ENCODE measurements at regions not wholly inside any gene's neighbourhood (a gene's known extent, or its start where the extent isn't known, plus 50 kb on each side); places are given as distances from the start of the nearest gene placed in this dataset.
"Not testable (repeated sequence)": the region's sequence is repeated elsewhere in the genome, so short reads cannot be mapped to it uniquely, and the experiment has no call there.

- not testable (repeated sequence) for TF ChIP-seq CTCF (IDR thresholded peaks at IDR 0.05); POLR2A (IDR thresholded peaks at IDR 0.05); EP300 (IDR thresholded peaks at IDR 0.05; ENCODE audit: low read depth)
Observed at GRCh38 chr9:61857709-61858351, 668.0 kb downstream of the SPATA31A7 start.
